ENCODE measurements at regions not wholly inside any gene's neighbourhood (a gene's known extent, or its start where the extent isn't known, plus 50 kb on each side); places are given as distances from the start of the nearest gene placed in this dataset.

DNA sequence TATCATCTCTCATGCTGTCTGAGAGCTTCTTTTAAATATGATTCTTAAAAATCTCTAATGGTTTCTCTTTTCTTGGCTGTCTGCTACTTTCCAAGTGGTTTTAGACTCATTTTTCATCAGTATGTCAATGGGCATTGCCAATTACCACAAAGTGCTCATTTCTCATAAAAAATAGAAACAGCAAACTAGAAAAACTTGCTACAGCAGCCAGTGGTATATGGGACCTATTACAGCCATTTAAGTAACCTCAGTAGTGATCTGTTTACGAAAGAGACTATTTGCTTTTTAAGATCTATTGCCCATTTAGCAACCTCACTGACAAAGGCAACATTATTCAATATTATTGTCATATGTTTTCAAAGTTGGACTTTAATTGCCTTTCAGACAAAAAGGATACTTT lies 207.1 kb upstream of the RHOBTB1 start:
- DNase-seq (ENCODE audit: low read depth, low spot score), result no peak

DNA sequence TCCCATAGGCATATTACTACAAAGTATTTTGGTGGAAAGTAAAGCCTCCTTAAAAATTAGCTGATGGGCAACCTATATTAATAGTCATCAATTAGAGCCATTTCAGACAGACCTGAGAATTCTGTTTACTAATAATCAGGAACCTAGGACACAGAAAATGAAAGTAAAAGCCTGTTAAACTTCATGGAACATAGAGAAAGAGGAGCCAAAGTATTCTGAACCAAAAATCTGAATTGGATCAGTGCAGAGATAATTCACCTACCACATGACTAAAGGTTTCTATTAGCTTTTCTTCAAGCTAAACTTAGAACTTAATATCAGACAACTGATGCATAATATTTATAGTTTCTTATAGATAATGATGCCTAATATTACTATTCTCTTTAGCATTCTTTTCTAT lies 204.5 kb upstream of the RHOBTB1 start:
- DNase-seq (ENCODE audit: low read depth, low spot score), result no peak

- DNase-seq (ENCODE audit: low read depth, low spot score), result no peak
These were observed 199.0 kb upstream of the RHOBTB1 start for GRCh38 chr10:61142987-61143386.

- DNase-seq (ENCODE audit: low read depth, low spot score), result peak; percentile 13
These were observed 196.9 kb upstream of the RHOBTB1 start for GRCh38 chr10:61140765-61141392.

DNA sequence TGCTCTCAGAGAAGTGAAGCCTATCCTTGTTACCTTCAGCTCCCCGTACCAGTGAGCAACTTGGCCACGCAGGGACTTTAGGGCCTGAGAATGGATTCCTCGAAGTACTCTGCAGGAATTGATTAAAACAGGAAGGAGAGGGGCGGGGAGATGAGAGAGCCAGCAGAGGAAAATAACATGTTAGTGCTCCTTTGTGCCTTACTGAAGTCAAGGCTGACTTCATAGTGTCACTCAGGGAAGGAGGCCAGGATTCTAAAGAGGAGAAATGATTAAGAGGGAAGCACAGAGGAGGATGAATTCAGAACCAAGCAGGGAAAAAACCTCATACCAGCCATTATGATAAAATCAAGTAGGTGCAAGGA lies 195.6 kb upstream of the RHOBTB1 start:
- DNase-seq (ENCODE audit: low read depth, low spot score), result no peak

- no peak for DNase-seq (ENCODE audit: low read depth, low spot score)
These were observed 195.0 kb upstream of the RHOBTB1 start for GRCh38 chr10:61138708-61139591.

DNA sequence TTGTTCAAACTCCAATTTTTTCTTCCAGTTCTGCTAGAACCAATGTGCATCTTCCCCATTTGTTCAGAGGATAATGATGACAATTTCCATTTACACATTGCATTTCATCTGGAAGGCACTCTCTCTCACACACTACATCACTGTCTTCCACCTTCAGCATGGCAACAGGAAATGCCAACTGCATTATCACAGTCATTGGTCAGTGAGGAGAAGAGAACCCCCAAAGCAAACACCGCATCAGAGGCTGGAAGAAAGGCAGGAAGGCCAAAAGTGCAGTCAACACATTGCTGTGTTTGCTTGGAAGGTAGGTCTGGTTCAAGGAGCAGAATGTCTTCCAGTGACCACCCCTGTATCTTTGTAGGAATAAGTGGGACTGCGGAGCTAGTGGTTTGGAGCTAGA lies 192.2 kb upstream of the RHOBTB1 start:
- peak; percentile 32 for DNase-seq (ENCODE audit: low read depth, low spot score)

DNA sequence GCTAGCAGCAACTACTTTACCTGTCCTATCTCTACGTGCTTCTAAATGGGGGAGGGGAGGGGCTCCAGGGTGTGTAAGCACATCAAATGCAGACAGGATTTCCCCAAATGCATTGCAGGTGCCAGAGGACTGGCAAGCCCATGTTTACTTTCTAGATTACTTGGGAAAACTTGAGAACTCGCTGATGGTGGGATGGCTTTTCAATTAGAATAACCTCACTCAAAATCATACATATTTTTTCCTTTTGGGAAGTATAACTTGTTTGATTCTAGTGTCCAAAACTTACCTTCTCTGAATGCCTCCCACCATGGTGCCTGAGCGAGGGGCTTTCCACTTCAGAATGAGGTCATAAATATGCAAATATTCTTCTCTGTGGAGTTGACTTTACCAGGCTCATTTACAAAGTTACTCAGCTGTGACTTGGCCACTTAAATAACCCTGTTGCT lies 191.3 kb upstream of the RHOBTB1 start:
- DNase-seq (ENCODE audit: low read depth, low spot score), result no peak

DNA sequence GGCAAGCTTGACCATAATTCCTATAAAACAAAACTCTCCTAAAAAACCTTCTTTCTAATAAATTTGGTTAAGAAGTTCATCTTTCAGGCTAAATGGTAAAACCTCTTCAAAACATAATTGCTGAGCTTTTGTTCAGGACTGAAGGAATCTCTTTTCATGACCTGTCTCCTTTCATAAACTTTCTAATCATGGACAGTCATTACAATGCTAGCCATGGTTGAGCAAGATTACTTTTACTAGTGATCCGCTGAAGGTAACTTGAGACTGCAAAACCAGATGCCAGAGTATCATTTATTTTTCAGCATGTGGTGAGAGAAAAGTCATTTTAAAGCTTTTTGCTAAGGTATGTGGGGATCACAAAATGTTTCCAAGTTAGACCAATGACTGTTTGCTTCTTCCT lies 186.4 kb upstream of the RHOBTB1 start:
- DNase-seq (ENCODE audit: low read depth, low spot score), result no peak

DNA sequence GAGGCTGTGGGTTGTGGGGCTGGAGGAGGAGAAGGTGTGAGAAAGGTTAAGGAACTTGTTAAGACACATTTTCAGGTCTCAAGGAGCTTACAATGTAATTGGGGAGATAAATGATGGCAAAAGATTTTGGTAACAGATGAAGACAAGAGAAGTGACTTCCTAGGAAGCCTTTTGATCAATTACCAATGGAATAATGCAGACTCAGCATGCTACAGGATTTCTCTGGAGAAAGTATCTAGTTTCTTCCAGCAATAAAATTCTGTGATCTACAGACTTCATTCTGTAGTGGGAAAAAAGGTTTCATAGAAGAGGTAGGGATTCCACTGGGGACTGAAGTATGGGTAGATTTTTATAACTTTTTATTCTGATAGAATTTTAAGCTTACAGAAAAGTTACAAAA lies 184.2 kb upstream of the RHOBTB1 start:
- DNase-seq (ENCODE audit: low read depth, low spot score), result no peak

DNA sequence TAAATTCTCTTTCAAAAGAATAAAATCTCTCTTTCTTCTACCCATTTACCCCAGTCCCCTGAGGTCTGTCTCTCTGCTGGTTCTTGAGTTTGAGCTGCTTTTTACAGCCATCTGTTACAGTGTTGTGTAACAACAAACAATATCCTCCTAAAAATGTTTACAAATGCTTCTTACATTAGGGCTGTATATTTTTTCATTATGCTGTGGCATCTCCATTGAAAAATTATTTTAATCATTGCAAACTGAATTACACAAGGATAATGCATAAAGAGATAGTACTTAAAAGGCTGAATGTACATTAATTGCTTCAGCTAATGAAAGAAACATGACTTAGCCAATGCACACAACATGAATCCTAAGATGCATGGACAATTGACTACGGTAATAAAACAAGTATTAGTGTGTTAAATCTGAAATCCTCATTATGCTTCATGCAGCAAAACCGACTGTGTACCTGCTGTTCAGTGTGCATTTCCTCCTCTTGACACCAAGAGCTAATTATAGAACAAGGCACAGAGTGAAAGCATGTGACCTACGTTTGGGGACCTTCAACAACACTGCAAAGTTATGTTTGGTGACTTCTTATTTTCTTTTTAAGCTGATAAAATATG lies 181.7 kb upstream of the RHOBTB1 start:
- no peak for DNase-seq (ENCODE audit: low read depth, low spot score)

DNA sequence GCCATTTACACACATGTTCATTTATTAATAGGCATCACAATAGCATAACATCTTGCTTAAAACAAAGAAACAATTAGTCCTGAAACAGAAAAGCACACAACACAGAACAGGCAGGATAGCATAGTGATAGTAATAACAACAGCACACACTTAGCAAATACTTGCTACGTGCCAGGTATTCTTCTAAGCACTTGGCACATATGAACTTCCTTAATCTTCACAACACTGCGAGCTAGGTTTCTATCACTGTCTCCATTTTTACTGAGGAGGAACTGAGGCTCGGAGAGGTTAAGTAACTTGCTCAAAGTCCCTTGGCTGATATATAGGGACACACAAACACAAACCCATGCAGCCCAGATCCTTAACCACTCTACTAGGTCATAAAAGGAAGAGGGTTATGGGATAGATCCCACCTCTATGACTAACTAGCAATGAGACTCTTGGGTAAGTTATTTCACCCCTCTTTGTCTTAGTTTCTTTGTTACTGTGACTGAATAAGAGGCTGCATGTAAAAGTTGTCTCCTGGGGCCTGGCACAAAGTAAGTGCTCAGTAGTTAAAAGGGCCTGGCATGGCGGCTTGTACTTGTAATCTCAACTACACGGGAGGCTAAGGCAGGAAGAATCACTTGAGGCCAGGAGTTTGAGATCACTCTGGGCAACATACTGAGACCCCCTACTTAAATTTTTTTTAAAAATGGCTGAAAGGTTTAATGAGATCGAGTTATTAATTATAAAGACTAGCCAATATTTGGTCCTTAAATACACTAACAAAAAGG lies 181.0 kb upstream of the RHOBTB1 start:
- no peak for DNase-seq (ENCODE audit: low read depth, low spot score)

DNA sequence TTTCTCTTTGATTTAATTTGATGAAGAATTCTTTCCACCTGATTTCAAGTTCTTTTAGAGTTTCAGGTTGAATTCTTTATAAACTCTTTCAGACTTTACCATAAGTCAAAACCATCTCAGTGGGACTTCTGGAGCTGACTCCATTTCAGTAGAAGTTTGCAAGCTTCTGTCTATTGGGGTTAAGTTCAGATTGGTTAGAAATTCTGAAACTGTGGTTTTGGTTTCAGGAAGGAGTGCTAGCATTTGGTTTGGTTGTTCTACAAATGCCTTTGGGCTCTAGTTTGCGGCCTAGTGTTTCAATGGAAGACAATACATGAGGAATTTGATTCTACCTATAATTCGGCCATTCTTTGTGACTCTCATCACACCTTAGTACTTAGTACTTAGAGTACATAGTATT lies 176.8 kb upstream of the RHOBTB1 start:
- no peak for DNase-seq (ENCODE audit: low read depth, low spot score)

- DNase-seq (ENCODE audit: low read depth, low spot score), result no peak
These were observed 175.6 kb upstream of the RHOBTB1 start for GRCh38 chr10:61119573-61119972.

GRCh38 chr10:61115897-61116296 lies 171.9 kb upstream of the RHOBTB1 start:
- no peak for DNase-seq (ENCODE audit: low read depth, low spot score)

DNA sequence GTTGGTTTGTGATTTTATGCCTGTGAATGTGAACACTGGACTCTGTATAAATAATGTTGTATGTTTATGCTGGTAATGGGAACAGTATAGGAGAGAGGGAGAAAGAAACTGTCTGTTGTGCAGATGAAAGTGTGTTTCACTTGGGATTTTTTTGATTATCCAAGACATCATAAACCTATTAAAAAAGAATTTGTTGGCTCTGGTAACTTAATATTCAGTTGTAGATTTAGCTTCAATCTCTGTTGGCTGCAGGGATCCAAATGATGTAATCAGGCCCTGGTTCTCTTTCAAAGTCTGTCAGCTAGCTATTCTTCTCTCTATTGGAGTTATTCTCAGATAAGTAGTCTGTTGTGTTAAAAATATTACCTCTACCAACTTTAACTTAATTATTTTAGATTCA lies 168.8 kb upstream of the RHOBTB1 start:
- DNase-seq (ENCODE audit: low read depth, low spot score), result no peak

DNA sequence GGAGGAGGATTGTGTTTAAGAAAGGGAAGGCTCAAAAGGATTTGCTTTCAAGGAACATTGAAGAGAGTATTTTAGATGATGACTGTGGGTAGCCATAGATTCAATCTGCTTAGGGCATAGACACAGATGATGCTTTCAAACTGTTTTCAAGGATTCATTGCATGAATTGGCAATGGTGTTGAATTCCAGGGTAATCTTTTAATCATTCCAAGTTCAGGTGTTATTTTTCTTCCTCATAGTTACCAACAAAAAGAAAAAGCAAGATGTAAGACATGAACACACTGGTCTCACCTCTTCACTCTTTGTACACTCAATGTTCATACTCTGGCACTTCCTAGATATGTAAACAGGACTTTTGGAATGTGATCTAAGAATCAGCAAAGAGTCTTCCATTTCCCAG lies 167.0 kb upstream of the RHOBTB1 start:
- no peak for DNase-seq (ENCODE audit: low read depth, low spot score)

GRCh38 chr10:61110188-61110844 lies 166.3 kb upstream of the RHOBTB1 start:
- no peak for DNase-seq (ENCODE audit: low read depth, low spot score)

GRCh38 chr10:61108915-61109314 lies 164.9 kb upstream of the RHOBTB1 start:
- no peak for DNase-seq (ENCODE audit: low read depth, low spot score)

- no peak for DNase-seq (ENCODE audit: low read depth, low spot score)
These were observed 156.9 kb upstream of the RHOBTB1 start for GRCh38 chr10:61100887-61101286.

GRCh38 chr10:61099756-61100155 lies 155.8 kb upstream of the RHOBTB1 start:
- DNase-seq (ENCODE audit: low read depth, low spot score), result no peak
